ENCODE measurements at regions not wholly inside any gene's neighbourhood (a gene's known extent, or its start where the extent isn't known, plus 50 kb on each side); places are given as distances from the start of the nearest gene placed in this dataset.
"Not testable (repeated sequence)": the region's sequence is repeated elsewhere in the genome, so short reads cannot be mapped to it uniquely, and the experiment has no call there.

GRCh38 chr7:32660936-32661335 is 165.6 kb downstream of the AVL9 start:
- Histone ChIP-seq H3K4me3 (no peak overlapping the region), H3K27me3 (no peaks in the 10 kb centered on the region), H3K27ac (no peak overlapping the region), H3K4me1 (no peaks in the 10 kb centered on the region), H3K4me2 (no peak overlapping the region), H3K9ac (no peak overlapping the region), H3K9me3 (no peaks in the 10 kb centered on the region), H3K36me3 (no peaks in the 10 kb centered on the region), H4K20me1 (no peaks in the 10 kb centered on the region)
- no peak for TF ChIP-seq Cebpa-rat (IDR thresholded peaks at IDR 0.05)

- no peak for TF ChIP-seq Cebpa-rat (IDR thresholded peaks at IDR 0.05)
- Histone ChIP-seq H4K20me1 (no peaks in the 10 kb centered on the region), H3K36me3 (no peaks in the 10 kb centered on the region), H3K27ac (no peak overlapping the region), H3K4me1 (no peaks in the 10 kb centered on the region), H3K9ac (no peak overlapping the region), H3K27me3 (no peaks in the 10 kb centered on the region), H3K4me3 (no peak overlapping the region), H3K9me3 (no peaks in the 10 kb centered on the region), H3K4me2 (no peak overlapping the region)
These were observed 164.6 kb downstream of the AVL9 start for GRCh38 chr7:32659853-32660252.

- no peak for TF ChIP-seq Cebpa-rat (IDR thresholded peaks at IDR 0.05)
- Histone ChIP-seq H3K4me1 (no peaks in the 10 kb centered on the region), H3K4me2 (no peak overlapping the region), H4K20me1 (no peaks in the 10 kb centered on the region), H3K9me3 (no peaks in the 10 kb centered on the region), H3K36me3 (no peaks in the 10 kb centered on the region), H3K9ac (no peak overlapping the region), H3K27ac (no peak overlapping the region), H3K4me3 (no peak overlapping the region), H3K27me3 (no peaks in the 10 kb centered on the region)
These were observed 163.2 kb downstream of the AVL9 start for GRCh38 chr7:32658467-32658869.

- no peak overlapping the region for H3K9ac ChIP-seq
These were observed 162.7 kb downstream of the AVL9 start for GRCh38 chr7:32658034-32658433.

GRCh38 chr7:32654549-32654948 is 159.3 kb downstream of the AVL9 start:
- H3K27me3 ChIP-seq, H3K36me3 ChIP-seq, H3K4me3 ChIP-seq, H3K4me1 ChIP-seq, H3K9me3 ChIP-seq, H4K20me1 ChIP-seq, H3K9ac ChIP-seq, H3K27ac ChIP-seq, H3K4me2 ChIP-seq: not testable (repeated sequence)

More at GRCh38 chr7:32658034-32658433, 162.7 kb downstream of the AVL9 start:
- Histone ChIP-seq H4K20me1 (no peaks in the 10 kb centered on the region), H3K4me3 (no peak overlapping the region), H3K9me3 (no peaks in the 10 kb centered on the region), H3K27ac (no peak overlapping the region), H3K27me3 (no peaks in the 10 kb centered on the region), H3K4me1 (no peaks in the 10 kb centered on the region), H3K4me2 (no peak overlapping the region), H3K36me3 (no peaks in the 10 kb centered on the region)
- TF ChIP-seq Cebpa-rat (IDR thresholded peaks at IDR 0.05): no peak

- not testable (repeated sequence) for H3K9me3 ChIP-seq, H3K27ac ChIP-seq, H3K4me3 ChIP-seq, H3K36me3 ChIP-seq, H4K20me1 ChIP-seq, H3K4me2 ChIP-seq, H3K27me3 ChIP-seq, H3K9ac ChIP-seq, H3K4me1 ChIP-seq
These were observed 155.1 kb downstream of the AVL9 start for GRCh38 chr7:32650356-32650755.

- Histone ChIP-seq H3K4me1 (no peaks in the 10 kb centered on the region), H4K20me1 (no peaks in the 10 kb centered on the region), H3K27ac (no peak overlapping the region), H3K4me3 (no peak overlapping the region), H3K9me3 (no peaks in the 10 kb centered on the region), H3K9ac (no peak overlapping the region), H3K27me3 (no peaks in the 10 kb centered on the region), H3K36me3 (no peaks in the 10 kb centered on the region), H3K4me2 (no peak overlapping the region)
- TF ChIP-seq Cebpa-rat (IDR thresholded peaks at IDR 0.05): no peak
These were observed 153.3 kb downstream of the AVL9 start for GRCh38 chr7:32648408-32649156.

GRCh38 chr7:32645255-32645654 is 150.0 kb downstream of the AVL9 start:
- H3K9ac ChIP-seq, H3K27ac ChIP-seq, H3K4me1 ChIP-seq, H3K4me3 ChIP-seq, H4K20me1 ChIP-seq, H3K4me2 ChIP-seq, H3K36me3 ChIP-seq, H3K27me3 ChIP-seq: not testable (repeated sequence)
- H3K9me3 ChIP-seq: peaks cover 14% of the 10 kb centered on the region

GRCh38 chr7:32643194-32643593 is 147.9 kb downstream of the AVL9 start:
- Histone ChIP-seq H3K4me2 (no peak overlapping the region), H3K27me3 (no peaks in the 10 kb centered on the region), H3K27ac (no peak overlapping the region), H3K36me3 (no peaks in the 10 kb centered on the region), H3K9ac (no peak overlapping the region), H3K4me1 (peaks cover 13% of the 10 kb centered on the region), H4K20me1 (no peaks in the 10 kb centered on the region), H3K4me3 (no peak overlapping the region), H3K9me3 (peaks cover 14% of the 10 kb centered on the region)
- TF ChIP-seq Cebpa-rat (IDR thresholded peaks at IDR 0.05): no peak

GRCh38 chr7:32639122-32639521 is 143.8 kb downstream of the AVL9 start:
- H3K4me3 ChIP-seq: no peak overlapping the region
- H4K20me1 ChIP-seq: no peaks in the 10 kb centered on the region
- H3K4me2 ChIP-seq: peak overlapping the region; percentile 63
- H3K27me3 ChIP-seq: no peaks in the 10 kb centered on the region
- H3K4me1 ChIP-seq: peaks cover 13% of the 10 kb centered on the region
- no peak for TF ChIP-seq Cebpa-rat (IDR thresholded peaks at IDR 0.05)
- no peak overlapping the region for H3K9ac ChIP-seq
- no peaks in the 10 kb centered on the region for H3K36me3 ChIP-seq
- H3K27ac ChIP-seq: no peak overlapping the region
- peaks cover 19% of the 10 kb centered on the region for H3K9me3 ChIP-seq

GRCh38 chr7:32638479-32639121 is 143.3 kb downstream of the AVL9 start:
- peak overlapping the region; percentile 63 for H3K4me2 ChIP-seq

More at GRCh38 chr7:32638479-32639121, 143.3 kb downstream of the AVL9 start:
- Histone ChIP-seq H3K4me1 (peaks cover 13% of the 10 kb centered on the region), H3K9me3 (peaks cover 19% of the 10 kb centered on the region)
- H3K27ac ChIP-seq, H3K27me3 ChIP-seq, H3K4me3 ChIP-seq, H3K9ac ChIP-seq, H4K20me1 ChIP-seq, H3K36me3 ChIP-seq: not testable (repeated sequence)
